ENCODE measurements at regions not wholly inside any gene's neighbourhood (a gene's known extent, or its start where the extent isn't known, plus 50 kb on each side); places are given as distances from the start of the nearest gene placed in this dataset.
"Not testable (repeated sequence)": the region's sequence is repeated elsewhere in the genome, so short reads cannot be mapped to it uniquely, and the experiment has no call there.

GRCh38 chr19:28543244-28543776 is 669.6 kb downstream of the UQCRFS1 start:
- DNase-seq (no peak), ATAC-seq (no peak)
- Histone ChIP-seq H3K9me3 (no peaks in the 10 kb centered on the region), H3K36me3 (no peaks in the 10 kb centered on the region), H3K4me3 (no peak overlapping the region), H3K4me1 (no peaks in the 10 kb centered on the region), H3K27ac (no peak overlapping the region), H3K27me3 (no peaks in the 10 kb centered on the region)
- intact Hi-C loops (cut with DNase I): no loop called here
- no peak for TF ChIP-seq CTCF (IDR thresholded peaks at IDR 0.05)

- Histone ChIP-seq H3K27me3 (no peaks in the 10 kb centered on the region), H3K27ac (no peak overlapping the region), H3K9me3 (peaks cover 0 to 5% of the 10 kb centered on the region in 2 donors), H3K36me3 (no peaks in the 10 kb centered on the region), H3K4me1 (no peaks in the 10 kb centered on the region), H3K4me3 (no peak overlapping the region)
- TF ChIP-seq CTCF (IDR thresholded peaks at IDR 0.05): no peak
- ATAC-seq: no peak
- DNase-seq: no peak
- intact Hi-C loops (cut with DNase I): no loop called here
These were observed 670.3 kb downstream of the UQCRFS1 start for GRCh38 chr19:28542394-28543243.

GRCh38 chr19:28541602-28542393 is 671.2 kb downstream of the UQCRFS1 start:
- peaks cover 0 to 13% of the 10 kb centered on the region in 2 donors for H3K9me3 ChIP-seq
- H3K4me1 ChIP-seq: no peaks in the 10 kb centered on the region
- no peaks in the 10 kb centered on the region for H3K27me3 ChIP-seq
- intact Hi-C loops (cut with DNase I): no loop called here
- H3K36me3 ChIP-seq: no peaks in the 10 kb centered on the region
- no peak for DNase-seq
- ATAC-seq: no peak
- no peak for TF ChIP-seq CTCF (IDR thresholded peaks at IDR 0.05)
- no peak overlapping the region for H3K27ac ChIP-seq
- no peak overlapping the region for H3K4me3 ChIP-seq

GRCh38 chr19:28541029-28541428 is 671.9 kb downstream of the UQCRFS1 start:
- Histone ChIP-seq H3K9me3 (peaks cover 0 to 15% of the 10 kb centered on the region in 2 donors), H3K4me1 (no peaks in the 10 kb centered on the region), H3K27me3 (no peaks in the 10 kb centered on the region), H3K27ac (no peak overlapping the region), H3K4me3 (no peak overlapping the region), H3K36me3 (no peaks in the 10 kb centered on the region)
- ATAC-seq: no peak
- no peak for DNase-seq
- intact Hi-C loops (cut with DNase I): no loop called here
- TF ChIP-seq CTCF (IDR thresholded peaks at IDR 0.05): no peak

GRCh38 chr19:28540385-28540784 is 672.6 kb downstream of the UQCRFS1 start:
- H3K27me3 ChIP-seq; H3K4me1 ChIP-seq; ATAC-seq; H3K27ac ChIP-seq; H3K36me3 ChIP-seq; DNase-seq; H3K4me3 ChIP-seq; intact Hi-C loops (cut with DNase I): not testable (repeated sequence)
- peaks cover 0 to 15% of the 10 kb centered on the region in 2 donors for H3K9me3 ChIP-seq

Measured in left lung (tissue), 4 donors.